Activated naive CD8-positive, alpha-beta T cell treated with anti-CD3 and anti-CD28 coated beads, Interleukin-2, amount 50 U/mL, for 16 hours (primary cell): ENCODE measurements at regions not wholly inside any gene's neighbourhood (a gene's known extent, or its start where the extent isn't known, plus 50 kb on each side); places are given as distances from the start of the nearest gene placed in this dataset.

Experiments
- DNase-seq: peaks from one replicate; pipeline ENCODE4 v3.0.0-alpha.2; 2020; ENCODE audit warnings: low read depth, low spot score

DNA sequence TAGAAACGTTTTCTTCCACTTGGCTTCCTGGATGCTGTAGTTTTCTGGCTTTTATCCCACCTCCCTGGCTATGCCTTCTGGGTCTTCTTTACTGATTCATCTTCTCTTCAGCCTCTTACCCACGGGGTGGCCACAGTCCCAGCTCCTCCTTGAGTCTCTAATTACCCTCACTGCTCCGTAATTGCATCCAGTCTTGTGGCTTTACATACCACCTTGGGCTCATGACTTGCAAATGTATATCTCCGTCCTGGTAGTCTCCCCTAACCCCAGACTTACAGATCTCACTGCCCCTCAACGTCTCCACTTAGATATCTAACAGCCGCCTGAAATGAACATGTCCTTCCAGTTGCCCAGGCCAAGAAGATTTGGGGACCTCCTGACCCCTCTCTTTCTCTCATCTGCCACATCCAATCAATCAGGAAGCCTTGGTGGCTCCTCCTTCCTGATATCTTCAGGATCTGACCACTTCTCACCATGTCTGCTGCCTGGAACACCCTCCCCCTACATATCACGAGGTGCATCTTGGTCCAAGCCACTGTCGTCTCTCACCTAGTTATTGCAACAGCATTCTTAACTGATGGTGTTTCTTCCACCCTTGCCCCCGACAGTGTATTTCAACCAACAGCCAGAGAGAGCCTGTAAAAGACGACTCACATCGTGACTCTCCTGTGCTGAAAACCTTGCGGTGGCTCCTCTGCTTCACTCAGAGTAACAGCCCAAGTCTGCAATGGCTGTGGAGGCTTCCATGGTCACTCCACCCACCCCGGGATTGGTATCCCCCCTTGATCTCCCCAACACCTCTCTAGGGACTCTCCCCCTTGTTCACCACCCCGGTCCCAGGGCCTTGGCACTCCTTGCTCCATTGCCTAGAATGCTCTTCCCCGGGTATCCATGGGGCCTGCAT, 219.0 kb upstream of the POU3F1 start:
- no peak for DNase-seq

DNA sequence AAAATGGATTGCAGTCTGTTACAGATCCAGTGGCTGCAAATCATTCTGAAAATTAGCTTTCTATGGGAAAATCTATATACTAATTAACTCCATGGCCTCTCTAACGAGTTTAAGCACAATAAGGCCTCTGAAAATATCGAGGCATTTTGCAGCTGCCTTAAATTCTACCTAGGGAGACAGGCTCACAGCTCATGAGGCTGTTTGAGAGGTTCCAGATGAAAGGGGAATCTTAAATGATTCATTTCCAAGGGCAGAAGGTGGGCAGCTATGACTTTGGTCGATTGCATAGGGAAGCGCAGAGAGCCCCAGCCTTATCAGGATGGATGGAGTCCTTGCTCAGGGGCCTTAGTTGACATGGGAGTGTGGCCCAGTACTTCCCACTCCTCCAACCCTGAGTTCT, 216.8 kb upstream of the POU3F1 start:
- no peak for DNase-seq

DNA sequence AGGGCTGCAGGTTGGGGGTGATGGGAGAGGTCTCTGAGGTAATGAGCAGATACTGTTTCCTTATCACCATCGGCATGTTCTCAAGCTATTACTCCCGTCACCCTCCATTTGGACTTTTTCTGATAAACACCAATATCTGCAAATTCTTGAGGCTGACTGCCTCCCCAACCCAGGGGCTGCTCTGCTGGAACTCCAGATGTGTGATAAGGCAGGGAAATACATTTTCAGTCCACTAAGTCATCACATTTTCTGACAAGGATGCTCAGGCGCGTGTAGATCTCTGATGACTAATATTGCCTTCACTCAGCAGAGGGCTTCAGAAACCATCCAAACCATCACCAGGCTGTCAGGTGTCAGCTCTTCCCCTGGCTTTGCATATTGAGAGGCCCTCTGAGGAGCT, 215.0 kb upstream of the POU3F1 start:
- no peak for DNase-seq

DNA sequence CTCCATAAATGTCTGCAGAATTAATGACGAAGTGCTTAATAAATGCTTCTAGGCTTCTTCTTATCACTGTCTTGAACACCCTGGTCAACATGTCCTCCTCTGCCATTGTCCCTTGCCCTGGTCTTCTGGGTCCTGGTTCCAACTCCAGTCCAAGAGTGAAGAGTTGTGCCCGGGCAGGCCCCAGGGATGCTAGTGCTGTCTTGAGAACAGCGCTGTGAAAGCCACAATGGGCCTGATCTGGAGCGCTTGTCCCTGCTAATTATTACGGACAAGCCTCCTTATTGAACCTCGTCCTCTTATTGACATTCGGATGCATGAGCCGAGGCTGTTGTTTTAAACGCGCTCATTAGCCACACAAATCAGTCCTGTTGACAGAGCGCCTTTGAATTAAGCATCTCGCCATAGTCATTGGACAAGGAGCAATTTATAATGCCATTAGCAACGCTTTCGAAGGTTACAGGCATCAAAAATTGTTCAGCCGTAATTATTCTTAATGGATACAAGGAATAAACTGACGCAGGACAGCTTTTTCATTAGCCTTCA, 211.6 kb upstream of the POU3F1 start:
- DNase-seq: no peak

DNA sequence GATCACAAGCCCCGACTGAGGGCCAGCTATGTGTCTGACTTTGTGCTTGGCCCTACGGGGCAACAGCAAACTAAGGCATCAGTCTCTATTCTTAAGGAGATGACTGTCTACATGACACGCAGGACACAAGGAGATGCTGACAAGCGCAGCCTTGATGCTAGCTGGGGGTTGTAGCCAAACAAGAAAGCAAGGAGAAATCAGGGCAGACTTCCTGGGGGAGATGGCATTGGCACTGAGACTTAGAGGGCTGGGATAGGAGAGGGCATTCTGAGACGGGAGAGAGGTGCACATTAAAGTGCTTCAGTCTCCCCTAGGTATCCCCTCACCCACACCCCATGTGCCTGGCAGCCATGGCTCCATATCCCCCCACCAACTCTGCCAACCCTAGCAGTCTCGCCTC, 210.8 kb upstream of the POU3F1 start:
- no peak for DNase-seq

DNA sequence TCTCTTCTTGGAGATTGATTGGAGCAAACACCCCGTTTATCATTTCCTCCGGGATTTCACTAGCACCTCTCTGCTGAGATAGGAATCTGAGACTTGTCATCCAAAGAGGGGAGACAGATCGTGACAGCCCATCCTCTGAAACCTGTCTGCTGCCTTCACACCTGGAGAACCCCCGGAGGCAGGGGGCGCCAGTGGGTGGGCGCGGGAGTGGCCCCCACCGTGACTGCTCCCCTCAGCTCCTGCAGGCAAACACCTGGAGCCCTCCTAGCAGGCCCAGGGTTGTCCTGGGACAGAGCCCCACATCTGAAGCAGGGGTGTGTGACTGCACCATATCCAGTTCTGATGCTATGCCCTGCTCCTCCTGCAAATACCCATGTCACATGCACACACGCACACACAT, 209.5 kb upstream of the POU3F1 start:
- DNase-seq: no peak

DNA sequence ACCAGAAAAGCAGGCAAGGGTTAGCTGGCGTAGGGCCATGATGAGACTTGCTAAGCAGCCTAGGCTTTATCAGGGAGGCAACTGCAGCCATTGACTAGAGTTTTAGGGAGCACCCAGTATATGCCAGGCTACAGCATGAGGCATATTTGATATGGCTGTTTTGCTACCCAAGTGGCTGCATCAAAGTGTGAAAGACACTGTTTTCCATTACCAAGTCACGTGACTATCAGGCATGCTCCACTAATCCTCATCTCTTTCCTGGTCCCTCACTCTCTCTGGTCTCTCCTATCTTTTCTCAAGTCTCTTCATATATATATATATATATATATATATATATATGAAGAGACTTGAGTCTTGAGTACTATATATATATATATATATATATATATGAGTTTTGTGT, 206.7 kb upstream of the POU3F1 start:
- no peak for DNase-seq

DNA sequence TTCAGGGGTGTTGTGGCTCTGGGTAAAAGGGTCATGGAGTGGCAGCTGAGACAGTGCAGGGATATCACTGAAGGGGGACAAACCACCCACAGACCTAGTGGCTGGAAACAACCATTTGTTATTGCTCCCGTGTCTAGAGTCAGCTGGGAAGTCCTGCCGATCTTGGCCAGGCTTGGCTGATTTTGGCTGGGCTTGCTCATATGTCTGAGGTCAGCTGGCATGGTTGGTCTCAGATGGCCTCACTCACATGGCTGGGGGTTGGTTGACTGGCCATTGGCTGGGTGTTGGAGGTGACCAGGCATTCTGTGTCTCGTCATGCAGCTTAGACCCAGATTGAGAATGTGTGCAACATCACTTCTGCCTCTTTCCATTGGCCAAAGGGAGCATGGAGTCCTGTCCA, 203.8 kb upstream of the POU3F1 start:
- DNase-seq: no peak

DNA sequence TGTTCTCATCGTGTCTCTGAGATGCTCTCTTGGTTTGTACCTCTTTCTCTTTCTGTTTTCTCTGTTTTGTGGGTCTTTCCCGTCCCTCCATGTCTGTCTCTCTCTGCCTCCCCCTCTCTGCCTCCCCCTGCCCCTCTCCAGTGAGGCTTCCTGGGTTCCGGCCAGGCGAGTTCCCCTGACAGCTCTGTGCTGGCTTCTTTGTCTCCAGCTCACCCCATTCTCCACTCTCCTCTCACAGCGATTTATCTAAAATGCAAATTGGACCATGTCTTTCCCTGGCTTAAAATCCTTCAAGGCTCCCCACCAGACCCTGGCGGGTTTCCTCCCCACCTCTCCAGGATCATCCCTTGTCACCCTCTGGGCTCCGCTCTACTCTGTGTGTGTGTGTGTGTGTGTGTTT, 202.4 kb upstream of the POU3F1 start:
- no peak for DNase-seq

DNA sequence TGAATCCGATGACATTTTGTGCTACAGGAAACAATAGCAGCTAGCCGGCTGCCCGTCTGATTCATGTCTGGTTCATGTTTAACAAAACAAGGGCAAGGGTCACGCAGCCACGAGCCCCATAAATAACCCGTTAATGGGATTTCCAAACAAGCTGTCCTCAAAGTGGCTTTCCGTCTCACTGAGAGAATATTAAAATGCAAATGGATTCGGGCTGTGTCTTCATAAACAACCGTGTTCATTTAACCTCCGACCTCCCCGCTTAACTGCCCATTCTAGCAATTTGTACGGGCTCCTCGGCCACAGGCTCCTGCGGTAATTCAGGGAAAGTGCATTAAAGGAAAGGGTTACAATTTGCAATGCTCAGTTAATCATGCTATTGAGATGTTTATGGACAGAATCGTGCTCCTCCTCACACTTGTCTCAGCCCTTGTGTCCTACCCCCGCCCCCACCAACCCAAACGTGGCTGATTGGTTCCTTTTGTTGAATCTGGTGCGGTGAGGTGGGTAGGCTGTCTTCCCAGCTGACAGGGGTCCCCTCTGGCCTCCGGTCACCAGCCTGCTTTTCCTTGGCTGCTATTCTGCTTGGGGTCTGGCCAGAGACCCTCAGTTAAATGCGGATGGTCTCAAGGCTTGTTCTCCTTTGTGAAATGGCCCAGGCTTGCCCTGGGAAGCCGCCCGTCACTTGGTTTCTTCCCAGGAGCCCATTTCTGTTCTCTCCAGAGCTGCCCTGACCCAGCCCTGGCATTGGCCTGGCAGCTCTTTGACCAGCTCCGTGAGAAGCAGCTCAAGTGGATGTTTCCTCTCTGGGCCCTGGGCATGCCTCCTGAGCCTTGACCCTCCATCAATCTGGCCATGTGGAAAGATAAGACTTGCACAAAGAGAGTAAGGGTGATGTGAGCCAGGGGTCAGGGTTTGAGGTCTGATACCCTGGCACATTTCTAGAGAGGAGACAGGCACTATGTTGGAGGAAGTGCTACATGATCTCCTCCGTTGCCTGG, 200.7 kb upstream of the POU3F1 start:
- DNase-seq: no peak

DNA sequence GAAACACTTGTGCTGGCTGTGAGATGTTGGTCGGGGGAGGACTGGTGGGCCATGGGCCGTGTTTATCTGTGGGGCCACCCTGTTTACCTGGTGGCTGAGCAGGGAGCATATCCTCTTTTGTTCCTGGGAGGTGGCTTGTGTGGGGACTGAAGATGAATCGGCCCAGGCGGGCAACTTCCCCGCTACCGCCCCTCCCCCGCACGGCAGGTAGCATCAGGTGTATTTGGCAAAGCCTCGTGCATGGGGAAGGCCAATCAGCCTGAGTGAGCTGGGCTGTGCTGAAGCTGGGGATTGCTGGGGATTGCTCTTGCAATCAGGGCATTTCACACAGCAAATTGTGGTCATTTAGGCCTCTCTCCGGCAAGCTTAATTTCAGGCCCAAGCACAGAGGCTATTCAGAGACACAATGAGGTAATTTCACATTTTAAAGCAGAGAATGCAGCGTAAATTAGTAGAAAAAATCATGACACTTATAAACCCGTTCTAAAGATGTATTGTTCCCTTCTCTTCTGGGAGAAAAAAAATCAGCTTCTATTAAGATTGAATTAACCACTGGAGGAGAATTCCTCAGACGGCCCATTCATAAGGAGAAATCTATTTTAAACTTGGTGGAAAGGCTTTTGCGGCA, 197.7 kb upstream of the POU3F1 start:
- no peak for DNase-seq

DNA sequence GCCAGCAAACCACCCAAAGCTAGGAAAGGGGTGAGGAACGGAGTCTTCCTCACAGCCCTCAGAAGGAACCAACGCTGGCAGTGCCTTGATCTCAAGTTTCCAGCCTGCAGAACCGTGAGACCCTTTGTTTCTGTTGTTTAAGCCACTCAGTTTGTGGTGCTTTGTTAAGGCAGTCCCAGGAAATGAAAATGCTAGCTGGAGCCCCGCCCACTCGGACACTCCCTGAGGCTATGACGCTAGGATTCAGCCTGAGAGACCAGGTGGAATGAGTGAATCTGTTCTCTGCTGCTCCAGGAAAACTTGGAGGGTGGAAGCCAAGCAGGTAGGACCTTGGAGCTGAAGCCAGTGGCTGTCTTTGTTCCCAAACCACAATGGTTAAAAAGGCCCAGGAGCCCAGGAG, 196.5 kb upstream of the POU3F1 start:
- DNase-seq: no peak

DNA sequence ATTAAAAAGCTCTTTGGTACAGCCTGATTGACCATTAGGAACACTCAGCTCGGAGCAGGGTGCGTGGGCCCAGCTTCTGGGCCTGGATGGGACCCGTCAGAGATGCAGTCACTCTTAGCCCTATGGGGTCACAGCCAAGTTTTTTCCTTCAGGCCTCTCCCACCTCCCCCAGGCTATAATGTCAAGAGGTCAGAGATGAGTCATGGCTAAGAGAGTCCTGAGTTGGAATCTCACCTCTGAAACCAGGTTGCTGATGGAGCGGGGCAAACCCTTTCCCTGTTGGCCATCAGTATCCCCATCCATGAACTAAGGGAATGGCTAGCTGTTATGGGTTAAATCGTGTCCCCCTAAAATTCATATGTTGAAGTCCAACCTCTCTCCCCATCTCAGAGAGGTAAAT, 195.9 kb upstream of the POU3F1 start:
- no peak for DNase-seq

DNA sequence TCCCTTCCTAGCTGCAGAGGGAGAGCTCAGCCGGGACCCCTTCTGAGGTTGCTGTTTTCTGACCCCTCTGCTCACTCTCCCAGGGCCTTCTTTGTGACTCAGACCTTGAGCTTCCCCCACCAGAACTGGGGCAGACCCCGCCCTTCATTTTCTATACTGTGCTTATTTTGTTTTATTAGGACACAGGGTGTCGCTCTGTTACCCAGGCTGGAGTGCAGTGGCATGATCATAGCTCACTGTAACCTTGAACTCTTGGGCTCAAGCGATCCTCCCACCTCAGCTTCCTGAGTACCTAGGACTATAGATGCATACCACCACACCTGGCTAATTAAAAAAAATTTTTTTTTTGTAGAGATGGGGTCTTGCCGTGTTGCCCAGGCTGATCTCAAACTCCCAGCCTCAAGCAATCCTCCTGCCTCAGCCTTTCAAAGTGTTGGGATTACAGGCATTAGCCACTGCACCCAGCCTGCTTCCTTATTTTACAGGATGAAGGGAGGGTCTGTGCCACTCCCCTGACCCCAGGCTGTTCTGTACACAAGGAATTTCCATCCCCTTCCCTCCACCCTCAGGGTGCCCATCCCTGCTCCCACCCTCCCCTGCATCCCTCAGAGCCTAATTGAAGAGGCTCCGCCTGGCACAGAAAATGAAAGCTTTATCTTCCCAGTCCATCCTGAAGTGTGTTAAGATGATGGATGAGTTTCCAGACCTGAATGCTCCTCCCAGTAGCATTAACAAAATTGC, 195.2 kb upstream of the POU3F1 start:
- DNase-seq: no peak

DNA sequence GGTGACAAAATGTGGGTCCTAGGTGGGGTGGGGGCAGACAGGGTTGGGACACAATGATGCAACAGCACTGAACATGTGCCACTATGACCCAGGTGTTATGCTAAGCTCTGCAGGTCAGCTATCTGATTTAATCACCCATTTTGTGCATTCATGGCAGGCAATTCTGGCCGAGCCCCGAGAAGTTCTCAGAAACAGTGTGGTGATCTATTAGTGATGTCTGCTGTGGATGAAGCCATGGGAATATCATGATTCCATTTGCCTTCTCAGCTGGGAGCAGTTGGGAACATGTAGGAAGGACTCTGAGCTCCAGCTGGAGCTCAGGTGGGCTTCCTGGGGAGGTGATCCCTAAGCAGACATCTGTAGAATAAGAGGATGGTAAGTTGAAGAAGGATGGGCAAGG, 194.0 kb upstream of the POU3F1 start:
- no peak for DNase-seq

DNA sequence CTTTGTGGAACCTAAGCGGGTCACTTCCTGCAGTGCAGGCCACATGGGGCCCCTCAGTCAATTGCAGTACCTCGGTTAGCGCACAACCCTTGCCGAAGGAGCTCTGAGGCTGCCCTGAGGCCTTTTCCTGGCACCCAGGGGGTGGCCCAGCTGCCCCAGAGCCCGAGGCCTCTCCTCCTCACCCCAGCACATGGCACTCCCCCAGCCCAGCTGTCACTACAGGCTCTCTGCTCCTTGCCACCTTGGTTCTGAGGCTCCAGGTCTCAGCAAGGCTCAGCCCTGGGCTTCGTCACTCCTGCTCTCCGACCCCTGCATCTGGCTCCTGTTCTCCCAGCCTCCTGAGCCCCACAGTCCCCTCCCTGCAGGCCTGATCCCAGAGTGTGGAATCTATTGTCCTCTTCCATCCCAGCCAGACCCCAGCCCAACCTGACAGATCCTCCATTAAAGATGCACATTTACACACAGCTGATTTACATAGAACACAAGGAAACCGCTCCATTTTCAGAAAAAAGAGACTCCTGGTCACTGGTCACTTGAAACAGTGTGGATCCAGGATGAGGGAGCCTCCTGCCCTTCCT, 192.8 kb upstream of the POU3F1 start:
- no peak for DNase-seq

DNA sequence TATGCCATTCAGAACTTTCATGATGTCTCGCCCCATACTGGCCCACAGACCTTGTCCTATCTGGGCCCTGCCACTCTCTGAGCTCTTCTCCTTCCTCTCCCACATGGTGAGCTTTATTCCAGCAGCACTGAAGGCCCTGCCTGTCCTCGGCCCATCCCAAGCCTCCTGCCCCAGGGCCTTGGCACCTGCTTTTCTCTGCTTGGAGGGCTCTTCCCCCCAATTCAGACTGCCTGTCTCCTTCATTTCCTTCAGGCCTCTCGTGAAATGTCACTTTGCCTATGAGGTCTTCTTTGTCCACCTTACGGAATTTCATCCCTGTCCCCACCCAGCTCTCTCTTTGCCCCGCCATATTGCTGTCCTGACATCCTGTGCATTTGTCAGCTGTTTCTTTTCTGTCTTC, 191.7 kb upstream of the POU3F1 start:
- DNase-seq: no peak

DNA sequence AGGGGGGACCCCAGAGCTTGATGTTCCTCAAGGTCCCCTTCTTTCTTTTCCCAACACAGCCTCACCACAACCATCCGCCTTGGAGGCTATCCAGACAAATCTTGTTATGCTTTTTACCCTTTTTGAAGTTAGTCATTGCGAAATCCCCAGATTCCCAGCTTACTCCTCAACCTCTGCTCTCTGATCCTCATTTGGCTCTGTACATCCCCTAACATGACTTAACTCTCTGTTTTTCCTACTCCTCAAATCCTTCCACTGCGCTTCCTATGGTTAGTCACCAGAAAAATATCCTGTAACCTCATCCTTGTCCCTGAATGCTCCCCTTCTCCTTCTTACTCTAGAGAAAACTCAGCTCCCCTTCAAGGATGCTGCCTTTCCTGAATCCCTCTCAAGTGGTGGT, 189.1 kb upstream of the POU3F1 start:
- DNase-seq: no peak

DNA sequence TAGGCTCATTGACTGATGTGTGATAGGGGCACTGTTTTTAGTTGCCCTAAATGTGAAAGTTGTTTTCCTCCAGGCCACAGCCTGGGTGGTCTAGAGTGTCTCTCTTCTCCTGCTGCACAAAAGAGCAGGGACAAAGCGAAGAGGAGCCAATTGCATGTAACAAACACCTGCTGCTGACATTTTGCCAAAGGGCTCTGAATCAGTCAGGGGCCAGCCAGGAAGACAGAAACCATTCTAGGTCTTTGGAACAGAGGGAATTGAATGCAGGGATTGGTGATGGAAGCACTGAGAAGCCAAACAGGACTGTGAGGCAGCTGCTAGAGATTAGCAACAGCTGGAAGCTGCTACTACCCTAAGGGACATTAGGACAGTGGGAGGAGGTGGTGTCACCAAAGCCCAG, 185.3 kb upstream of the POU3F1 start:
- DNase-seq: no peak

DNA sequence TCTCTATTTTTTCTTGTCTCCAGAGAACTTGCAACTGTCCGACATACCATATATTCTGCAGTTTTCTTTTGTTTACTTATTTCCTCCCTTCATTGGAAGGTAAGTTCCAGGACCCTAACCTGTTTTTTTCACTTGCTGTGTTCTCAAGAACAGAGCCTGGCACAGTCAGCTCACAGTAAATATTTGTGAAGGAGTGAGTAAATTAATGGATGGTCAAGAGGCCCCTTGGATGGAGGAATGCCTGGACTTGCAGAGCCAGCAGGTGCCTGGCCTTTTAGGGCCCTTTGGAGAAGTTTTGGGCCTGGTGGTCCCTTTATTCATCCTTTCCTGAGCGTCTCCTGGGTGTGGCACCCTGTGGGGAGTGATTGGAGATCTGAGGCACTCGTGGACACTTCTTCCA, 182.1 kb upstream of the POU3F1 start:
- DNase-seq: no peak

DNA sequence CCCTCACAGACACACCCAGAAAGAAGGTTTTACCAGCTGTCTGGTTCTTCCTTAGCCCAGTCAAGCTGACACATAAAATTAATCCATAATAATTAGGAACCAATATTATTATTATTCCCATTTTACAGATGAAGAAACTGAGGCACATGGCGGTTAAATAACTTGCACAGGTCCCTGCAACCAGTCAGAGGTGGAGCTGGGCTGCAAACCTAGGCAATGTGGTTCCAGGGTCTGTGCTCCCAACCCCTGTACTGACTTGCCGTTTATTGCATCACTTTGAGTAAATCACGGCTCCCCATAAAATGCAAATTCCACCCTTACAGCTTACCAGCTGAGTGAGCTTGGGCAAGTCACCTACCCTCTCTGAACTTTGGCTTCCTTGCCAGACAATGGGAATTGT, 179.2 kb upstream of the POU3F1 start:
- DNase-seq: no peak
